NCI-H2171 treated with DMSO at 0.1 percent for 48 hours (cell line): ENCODE measurements at regions not wholly inside any gene's neighbourhood (a gene's known extent, or its start where the extent isn't known, plus 50 kb on each side); places are given as distances from the start of the nearest gene placed in this dataset.

Experiments
- DNase-seq: peaks from one replicate; lab custom pipeline; 2025; lab: John Stamatoyannopoulos, UW

GRCh38 chr7:136665878-136666509 lies 202.5 kb upstream of the CHRM2 start:
- DNase-seq: no peak

- DNase-seq: no peak
These were observed 203.9 kb upstream of the CHRM2 start for GRCh38 chr7:136664537-136664936.

DNA sequence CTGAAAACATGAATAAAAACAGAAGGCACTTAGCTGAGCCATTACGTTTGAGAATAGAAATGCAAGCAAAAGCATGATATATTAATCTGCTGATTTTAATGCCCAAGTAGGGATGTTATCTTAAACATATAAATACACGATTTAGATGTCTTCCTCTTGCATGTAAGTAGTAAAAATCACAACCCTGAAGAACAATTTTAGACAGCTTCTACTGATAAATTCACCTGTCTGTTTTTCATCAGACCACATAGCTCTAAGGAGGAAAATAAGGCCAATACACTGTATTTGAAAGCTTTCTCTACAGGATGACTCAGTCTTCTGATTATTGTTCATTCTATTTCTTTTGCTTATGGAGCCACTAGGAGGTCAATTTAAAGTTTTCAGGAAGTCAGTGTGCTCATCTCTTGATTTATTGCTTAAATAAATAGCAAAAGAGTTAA lies 210.9 kb upstream of the CHRM2 start:
- no peak for DNase-seq

GRCh38 chr7:136656516-136656915 lies 211.9 kb upstream of the CHRM2 start:
- no peak for DNase-seq

GRCh38 chr7:136655414-136655813 lies 213.0 kb upstream of the CHRM2 start:
- DNase-seq: no peak

DNA sequence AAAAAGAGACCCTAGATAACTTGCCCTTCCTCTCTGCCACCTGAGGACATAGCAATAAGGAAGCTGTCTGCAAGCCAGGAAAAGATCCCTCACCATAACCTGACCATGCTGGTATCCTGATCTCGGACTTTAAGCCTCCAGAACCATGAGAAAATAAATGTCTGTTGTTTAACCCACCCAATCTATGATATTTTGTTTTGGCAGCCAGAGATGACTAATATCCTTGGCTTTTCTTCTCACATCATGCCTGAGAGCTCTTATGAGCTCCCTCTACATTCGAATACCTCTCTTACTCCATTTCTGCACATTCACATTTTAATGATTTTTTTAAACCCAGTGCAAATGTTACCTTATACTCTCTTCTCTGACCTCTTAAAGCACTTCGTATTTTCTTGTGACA lies 214.0 kb upstream of the CHRM2 start:
- DNase-seq: no peak

DNA sequence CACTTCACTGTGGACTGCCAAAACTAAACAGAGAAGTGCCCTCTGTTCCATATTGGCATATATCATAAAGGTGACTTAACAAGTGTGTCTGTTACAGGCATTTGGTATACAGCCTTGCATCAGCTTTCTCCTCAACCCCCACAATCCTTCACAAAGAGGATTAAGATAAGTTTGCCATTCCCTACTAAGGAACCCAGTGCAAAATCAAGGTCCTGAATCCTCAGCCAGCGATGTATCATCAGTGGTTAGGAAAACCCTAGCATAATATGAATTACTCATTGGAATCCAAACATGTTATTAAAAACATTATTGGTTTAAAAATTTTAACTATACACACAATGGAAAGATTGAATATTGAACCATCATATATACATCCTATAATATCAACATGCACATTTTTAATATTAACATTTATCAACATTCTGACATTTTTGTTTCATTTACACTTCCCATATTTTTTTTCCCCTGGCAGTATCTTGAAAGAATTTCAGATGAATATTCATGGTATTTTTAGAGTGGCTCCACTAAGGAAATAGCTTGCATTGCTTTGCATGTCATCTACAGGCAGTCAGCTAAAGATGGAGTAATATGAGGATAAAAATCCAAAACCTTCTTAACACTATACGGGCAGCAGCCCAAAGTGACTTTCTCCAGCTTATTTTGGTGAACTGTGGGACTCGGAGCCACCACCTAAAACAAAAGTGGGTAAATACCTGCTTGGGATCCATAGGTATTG lies 215.6 kb upstream of the CHRM2 start:
- no peak for DNase-seq

GRCh38 chr7:136640977-136641376 lies 227.5 kb upstream of the CHRM2 start:
- DNase-seq: no peak

DNA sequence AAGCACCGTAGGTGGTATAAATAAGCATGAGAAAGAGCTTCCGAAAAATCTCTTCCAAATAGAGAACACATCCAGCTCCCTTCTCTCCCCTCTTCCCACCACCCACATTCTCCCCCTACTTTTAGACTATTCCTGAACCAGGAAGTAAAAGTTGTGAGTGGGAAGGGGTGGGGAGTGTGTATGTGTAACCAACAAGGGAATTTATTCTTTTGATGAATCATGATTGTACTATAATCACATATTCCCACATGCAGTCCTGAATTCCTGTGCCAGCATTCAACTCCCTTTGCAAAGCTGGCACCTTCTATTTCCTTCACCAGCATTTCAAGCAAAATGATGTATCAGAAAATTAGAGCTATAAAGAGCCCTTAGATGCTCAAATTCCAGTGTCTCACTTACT lies 230.6 kb upstream of the CHRM2 start:
- no peak for DNase-seq

DNA sequence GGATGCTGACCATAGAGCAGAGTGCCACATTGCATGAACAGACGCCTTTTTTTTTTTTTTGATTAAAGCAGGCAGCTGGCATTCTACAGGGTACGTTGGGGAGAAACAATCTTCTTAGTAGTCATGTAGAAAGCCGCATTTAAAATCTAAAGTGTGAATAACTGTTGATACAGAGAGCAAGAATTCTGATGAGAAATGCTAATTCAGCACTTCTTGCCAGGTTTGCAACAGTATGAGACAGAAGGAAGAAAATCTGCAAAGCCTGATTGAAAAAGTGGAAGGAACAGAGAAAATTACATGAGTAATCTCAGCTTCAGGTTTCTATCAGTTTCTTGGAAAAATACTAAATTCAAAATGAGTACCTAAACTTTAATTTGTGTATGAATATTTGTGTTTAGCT lies 232.7 kb upstream of the CHRM2 start:
- DNase-seq: no peak

- no peak for DNase-seq
These were observed 249.6 kb upstream of the CHRM2 start for GRCh38 chr7:136618818-136619217.

- DNase-seq: no peak
These were observed 251.3 kb upstream of the CHRM2 start for GRCh38 chr7:136617176-136617575.

DNA sequence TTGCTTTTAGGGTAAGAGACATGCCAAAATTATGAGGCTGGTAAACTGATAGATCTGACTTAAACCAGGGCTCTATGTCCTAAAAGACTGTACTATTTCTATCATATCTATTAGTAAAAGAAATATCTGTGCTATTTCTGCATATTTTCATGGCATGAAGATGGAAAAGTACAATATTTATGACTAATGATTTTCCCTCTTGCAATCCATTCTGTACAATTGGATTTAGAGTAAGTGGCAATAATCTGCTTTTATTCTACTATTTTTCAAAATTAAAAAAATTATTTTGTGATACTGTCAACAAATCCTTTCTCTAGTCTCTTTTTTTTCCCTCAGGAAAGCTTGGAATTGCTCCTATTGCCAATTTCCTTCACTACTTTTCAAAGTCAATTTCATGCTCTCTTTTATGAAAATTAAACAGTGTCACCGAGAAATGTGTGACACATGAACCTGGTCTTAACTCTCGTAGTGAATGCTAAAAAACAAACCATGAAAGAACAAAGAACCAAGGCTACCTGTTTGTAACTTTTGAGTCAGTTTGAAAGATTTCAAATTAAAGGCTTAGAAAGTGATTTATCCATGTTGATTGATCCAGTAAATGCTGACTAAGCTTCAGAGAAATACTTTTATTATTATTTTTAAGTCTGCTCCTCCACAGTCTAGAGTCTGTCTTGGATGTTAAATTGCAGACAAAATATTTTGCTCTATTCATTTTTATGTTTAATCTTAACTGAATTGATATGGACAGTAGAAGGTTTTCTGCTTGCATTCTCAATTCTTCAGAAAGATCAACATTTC lies 262.7 kb upstream of the CHRM2 start:
- DNase-seq: no peak

DNA sequence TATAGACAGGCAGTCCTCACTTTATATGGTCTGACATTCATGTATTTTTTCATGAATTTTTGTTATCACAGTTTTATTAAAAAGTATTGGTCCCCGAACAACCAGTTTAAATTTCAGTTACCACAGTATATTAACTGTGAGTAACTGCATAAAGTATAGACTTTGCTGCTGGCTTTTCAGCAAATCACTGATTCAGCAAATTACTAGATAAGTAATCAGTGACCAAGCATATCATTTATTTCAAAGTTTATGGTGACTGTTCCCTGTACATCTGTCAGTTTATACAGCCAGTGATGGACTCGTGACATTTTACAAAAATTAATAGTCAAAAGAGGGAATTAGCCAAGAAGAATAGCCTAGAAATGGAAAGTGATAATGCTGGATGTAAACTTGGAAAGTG lies 266.7 kb upstream of the CHRM2 start:
- no peak for DNase-seq

GRCh38 chr7:136600475-136600874 lies 268.0 kb upstream of the CHRM2 start:
- DNase-seq: no peak

- DNase-seq: no peak
These were observed 273.7 kb upstream of the CHRM2 start for GRCh38 chr7:136594739-136595144.

- DNase-seq: no peak
These were observed 280.2 kb upstream of the CHRM2 start for GRCh38 chr7:136588216-136588615.

DNA sequence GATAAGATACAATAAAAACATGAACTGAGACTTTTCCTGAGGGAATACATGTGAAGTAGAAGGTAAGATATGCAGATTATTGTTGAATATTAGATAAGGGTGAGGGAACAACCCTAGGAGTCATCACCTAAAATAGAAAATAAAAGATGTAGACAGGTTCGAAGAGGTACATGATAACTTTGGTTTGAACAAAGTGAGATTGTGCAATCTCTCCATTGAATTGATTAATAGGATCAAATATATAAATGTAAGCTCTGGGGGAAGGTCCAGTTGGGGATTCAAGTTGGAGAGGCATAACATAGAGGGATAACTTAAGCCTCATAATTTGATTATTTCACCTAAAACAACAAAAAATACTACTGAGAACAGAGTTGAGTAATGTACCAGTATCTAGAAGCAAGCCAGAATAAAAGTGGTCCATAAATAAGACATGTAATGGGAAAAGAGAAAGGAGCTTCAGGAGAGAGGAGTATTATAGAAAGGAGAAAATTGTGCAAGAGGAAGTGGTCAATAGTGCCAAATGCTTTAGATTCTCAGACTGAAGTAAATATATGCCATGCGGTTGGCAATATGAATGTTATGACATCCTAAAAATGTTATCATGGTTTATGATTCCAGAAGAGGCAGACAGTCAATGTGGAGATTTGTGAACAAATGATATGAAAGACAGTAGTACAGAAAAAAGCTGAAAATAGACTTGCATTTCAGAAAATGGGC lies 282.3 kb upstream of the CHRM2 start:
- DNase-seq: no peak

GRCh38 chr7:136566491-136566890 lies 302.0 kb upstream of the CHRM2 start:
- no peak for DNase-seq

- peak; percentile 19 for DNase-seq
These were observed 312.5 kb upstream of the CHRM2 start for GRCh38 chr7:136555933-136556332.

DNA sequence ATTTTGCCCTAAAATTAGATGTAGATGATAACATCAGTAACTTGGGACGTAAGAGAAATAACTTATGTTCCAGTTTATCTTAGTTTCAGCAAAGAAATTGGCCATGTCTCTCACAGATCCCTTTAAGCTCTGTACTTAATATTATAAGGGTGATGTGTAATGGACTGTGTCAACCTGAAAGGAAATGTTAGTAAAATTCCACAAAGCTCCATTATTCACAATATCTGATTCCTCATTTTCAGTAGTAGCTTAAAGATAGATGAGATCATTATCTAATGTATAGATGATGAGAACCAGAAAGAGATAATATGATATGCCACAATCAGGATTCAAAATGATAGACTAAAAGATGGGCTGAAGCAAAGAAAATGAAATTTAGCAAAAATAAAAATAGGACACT lies 316.8 kb upstream of the CHRM2 start:
- DNase-seq: no peak

GRCh38 chr7:136549756-136550155 lies 318.7 kb upstream of the CHRM2 start:
- no peak for DNase-seq
